HUES6 (cell line): ENCODE measurements at regions not wholly inside any gene's neighbourhood (a gene's known extent, or its start where the extent isn't known, plus 50 kb on each side); places are given as distances from the start of the nearest gene placed in this dataset.
"Not testable (repeated sequence)": the region's sequence is repeated elsewhere in the genome, so short reads cannot be mapped to it uniquely, and the experiment has no call there.

Source experiments
- H3K27ac ChIP-seq: 2 replicates; pipeline ENCODE4 v1.7.0; 2013; ENCODE audit warnings: low read depth, mild to moderate bottlenecking, low read length, inconsistent platforms
- H3K27me3 ChIP-seq: 2 replicates; pipeline ENCODE4 v1.6.1; 2013; ENCODE audit warnings: low read length; ENCODE audit not compliant: control insufficient read depth, insufficient read depth
- H3K36me3 ChIP-seq: 2 replicates; pipeline ENCODE4 v1.6.1; 2013; ENCODE audit warnings: low read length; ENCODE audit not compliant: control insufficient read depth, insufficient read depth
- H3K4me1 ChIP-seq: 2 replicates; pipeline ENCODE4 v1.6.1; 2013; ENCODE audit warnings: low read length; ENCODE audit not compliant: control insufficient read depth, insufficient read depth
- H3K4me3 ChIP-seq: 2 replicates; pipeline ENCODE4 v1.5.1; 2013; ENCODE audit warnings: low read depth, low read length
- H3K9ac ChIP-seq: one replicate; pipeline ENCODE4 v1.6.1; 2013; ENCODE audit warnings: mild to moderate bottlenecking, low read length
- H3K9me3 ChIP-seq: 2 replicates; pipeline ENCODE4 v1.6.1; 2013; ENCODE audit warnings: low read depth, low read length; ENCODE audit not compliant: control insufficient read depth, insufficient read depth

DNA sequence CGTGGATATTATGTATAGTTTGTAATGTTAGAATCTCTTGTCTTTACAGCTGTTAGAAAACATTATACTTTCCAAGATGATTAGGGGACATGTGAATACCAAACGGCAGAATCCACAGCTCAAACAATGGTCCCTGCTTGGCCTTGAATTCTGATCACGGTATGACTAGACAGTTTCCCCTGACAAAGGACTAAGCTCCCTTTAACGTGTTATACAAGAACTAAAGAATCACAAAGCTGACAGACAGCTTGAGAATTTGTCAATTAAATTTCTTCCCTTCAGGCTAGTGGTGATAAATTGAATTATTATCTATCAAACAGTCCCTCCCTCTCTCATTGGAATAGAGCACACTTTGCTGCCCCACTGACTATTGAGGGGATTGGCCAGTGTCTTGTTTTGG is 359.2 kb upstream of the ID2 start:
- Histone ChIP-seq H3K27ac (no peak overlapping the region), H3K4me1 (peaks cover 9% of the 10 kb centered on the region; the same call in 1 of the 2 replicates), H3K9me3 (no peaks in the 10 kb centered on the region), H3K4me3 (no peak overlapping the region), H3K27me3 (no peaks in the 10 kb centered on the region; the same call in 1 of the 2 replicates), H3K9ac (no peak overlapping the region), H3K36me3 (no peaks in the 10 kb centered on the region)

- no peaks in the 10 kb centered on the region for H3K9me3 ChIP-seq
- H3K36me3 ChIP-seq, result no peaks in the 10 kb centered on the region
- H3K27me3 ChIP-seq, result no peaks in the 10 kb centered on the region; the same call in 1 of the 2 replicates
- no peak overlapping the region for H3K4me3 ChIP-seq
- H3K9ac ChIP-seq, result no peak overlapping the region
- no peak overlapping the region for H3K27ac ChIP-seq
- peaks cover 9% of the 10 kb centered on the region; the same call in 1 of the 2 replicates for H3K4me1 ChIP-seq
Measured at GRCh38 chr2:8324164-8324856, 357.5 kb upstream of the ID2 start.

- H3K27ac ChIP-seq, result no peak overlapping the region
- peaks cover 9% of the 10 kb centered on the region; the same call in 1 of the 2 replicates for H3K4me1 ChIP-seq
- no peak overlapping the region for H3K4me3 ChIP-seq
- no peaks in the 10 kb centered on the region; the same call in 1 of the 2 replicates for H3K27me3 ChIP-seq
- H3K36me3 ChIP-seq, result no peaks in the 10 kb centered on the region
- no peaks in the 10 kb centered on the region for H3K9me3 ChIP-seq
- H3K9ac ChIP-seq, result no peak overlapping the region
Measured at GRCh38 chr2:8324901-8325300, 357.0 kb upstream of the ID2 start.

DNA sequence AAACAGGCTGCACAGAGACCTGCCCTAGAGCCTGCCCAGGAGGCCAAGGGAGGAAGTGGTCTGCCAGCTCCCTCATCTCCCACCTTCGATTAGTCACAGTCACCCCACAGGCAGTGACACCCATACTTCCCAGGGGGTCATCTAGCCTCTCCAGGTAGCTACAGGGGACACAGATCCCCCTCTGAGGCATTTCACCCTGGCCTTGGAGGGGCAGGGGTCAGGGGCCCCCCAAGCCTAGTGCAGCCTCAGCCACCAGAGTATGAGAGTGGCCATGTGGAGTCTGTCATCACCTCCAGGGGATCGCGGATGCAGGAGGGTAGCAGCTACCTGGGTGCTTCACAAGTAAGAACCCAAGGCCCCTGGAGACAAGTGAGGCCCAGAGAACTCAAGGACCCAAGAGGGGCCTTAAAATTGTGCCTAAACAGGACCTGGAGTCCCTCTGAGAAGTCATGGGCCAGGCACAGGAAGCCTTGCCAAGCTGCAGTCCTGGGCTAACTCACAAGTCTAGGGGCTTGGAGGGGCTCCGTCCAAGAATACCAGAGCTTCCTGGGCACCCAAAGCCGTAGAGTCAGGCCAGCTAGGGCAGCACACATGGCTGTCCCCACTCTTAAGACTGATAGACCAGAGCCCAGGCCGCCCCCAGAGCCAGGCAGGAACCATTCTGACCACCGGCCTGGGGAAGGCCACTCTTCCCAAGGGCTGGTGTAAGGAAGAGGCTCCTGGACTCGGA is 354.3 kb upstream of the ID2 start:
- Histone ChIP-seq H3K4me3 (no peak overlapping the region), H3K9ac (no peak overlapping the region), H3K4me1 (peaks cover 21% of the 10 kb centered on the region; the same call in 1 of the 2 replicates), H3K36me3 (no peaks in the 10 kb centered on the region), H3K27ac (no peak overlapping the region), H3K9me3 (no peaks in the 10 kb centered on the region), H3K27me3 (no peaks in the 10 kb centered on the region; the same call in 1 of the 2 replicates)

GRCh38 chr2:8328217-8328616 is 353.6 kb upstream of the ID2 start:
- Histone ChIP-seq H3K4me1 (peaks cover 21% of the 10 kb centered on the region; the same call in 1 of the 2 replicates), H3K27ac (no peak overlapping the region), H3K9ac (no peak overlapping the region), H3K27me3 (no peaks in the 10 kb centered on the region; the same call in 1 of the 2 replicates), H3K9me3 (no peaks in the 10 kb centered on the region), H3K36me3 (no peaks in the 10 kb centered on the region), H3K4me3 (no peak overlapping the region)

GRCh38 chr2:8329660-8330622 is 351.9 kb upstream of the ID2 start:
- no peak overlapping the region for H3K27ac ChIP-seq
- no peaks in the 10 kb centered on the region; the same call in 1 of the 2 replicates for H3K27me3 ChIP-seq
- no peaks in the 10 kb centered on the region for H3K36me3 ChIP-seq
- H3K9me3 ChIP-seq, result peaks cover 5% of the 10 kb centered on the region; the same call in 1 of the 2 replicates
- no peak overlapping the region for H3K4me3 ChIP-seq
- no peak overlapping the region for H3K9ac ChIP-seq
- peaks cover 13% of the 10 kb centered on the region; the same call in 1 of the 2 replicates for H3K4me1 ChIP-seq

DNA sequence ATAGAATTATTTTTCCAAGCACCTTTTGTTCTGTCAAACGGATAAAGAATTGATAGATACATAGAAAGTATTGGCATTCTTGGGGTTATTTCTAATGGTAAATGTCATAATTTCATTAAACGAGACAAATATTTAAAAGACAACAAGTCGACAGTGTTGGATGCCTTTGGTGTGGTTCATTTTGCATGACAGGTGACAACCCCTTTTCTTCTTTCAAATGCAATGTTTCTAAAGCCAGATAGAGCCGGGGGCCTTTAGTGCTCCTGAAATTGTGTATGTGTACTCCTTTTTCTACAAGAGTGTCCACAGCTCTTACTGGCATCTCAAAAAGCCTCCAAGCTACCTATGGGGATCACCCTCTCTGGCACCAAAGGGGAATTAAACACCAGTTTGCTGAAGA is 350.8 kb upstream of the ID2 start:
- H3K36me3 ChIP-seq, result no peaks in the 10 kb centered on the region
- H3K4me3 ChIP-seq, result no peak overlapping the region
- H3K9me3 ChIP-seq, result peaks cover 5% of the 10 kb centered on the region; the same call in 1 of the 2 replicates
- peaks cover 13% of the 10 kb centered on the region; the same call in 1 of the 2 replicates for H3K4me1 ChIP-seq
- H3K27ac ChIP-seq, result no peak overlapping the region
- H3K9ac ChIP-seq, result no peak overlapping the region
- H3K27me3 ChIP-seq, result no peaks in the 10 kb centered on the region

- Histone ChIP-seq H3K9ac (no peak overlapping the region), H3K27me3 (no peaks in the 10 kb centered on the region), H3K36me3 (no peaks in the 10 kb centered on the region), H3K27ac (no peak overlapping the region), H3K4me3 (no peak overlapping the region), H3K9me3 (peaks cover 5% of the 10 kb centered on the region; the same call in 1 of the 2 replicates), H3K4me1 (peaks cover 13% of the 10 kb centered on the region; the same call in 1 of the 2 replicates)
Measured at GRCh38 chr2:8332646-8333045, 349.2 kb upstream of the ID2 start.

DNA sequence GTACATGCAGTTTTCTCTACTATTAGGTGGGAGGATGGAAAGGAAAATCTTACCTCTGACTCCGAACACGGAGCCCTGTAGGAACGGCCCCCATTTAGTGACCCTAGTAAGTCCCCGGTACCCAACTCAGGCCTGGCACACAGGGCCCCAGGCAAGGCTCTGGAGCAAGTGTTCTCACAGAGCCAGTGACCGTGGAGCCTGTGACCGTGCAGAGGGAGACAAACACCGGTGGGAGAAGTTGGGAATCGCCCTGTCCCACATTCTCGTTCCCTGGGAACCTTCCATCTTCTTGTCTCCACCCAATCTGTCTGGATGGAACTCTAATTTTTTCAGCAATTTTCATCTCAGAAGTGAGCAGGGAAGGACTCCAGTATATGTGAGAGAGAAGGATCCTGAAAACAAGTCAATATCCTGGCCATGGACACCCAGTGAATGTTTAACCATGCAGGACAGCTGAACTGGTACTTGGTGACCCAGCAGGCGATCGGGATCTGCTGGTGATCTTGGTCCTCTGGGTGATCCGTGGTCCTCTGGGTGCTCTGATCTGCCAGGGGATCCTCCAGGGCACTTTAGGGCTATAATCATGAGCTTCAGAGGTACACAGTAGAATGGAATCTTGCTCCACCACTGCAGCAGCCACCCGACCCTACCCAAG is 348.6 kb upstream of the ID2 start:
- Histone ChIP-seq H3K9me3 (peaks cover 5% of the 10 kb centered on the region; the same call in 1 of the 2 replicates), H3K9ac (no peak overlapping the region), H3K36me3 (no peaks in the 10 kb centered on the region), H3K4me3 (no peak overlapping the region), H3K27me3 (no peaks in the 10 kb centered on the region), H3K27ac (no peak overlapping the region), H3K4me1 (peaks cover 13% of the 10 kb centered on the region; the same call in 1 of the 2 replicates)

- not testable (repeated sequence) for H3K4me3 ChIP-seq, H3K36me3 ChIP-seq
Measured at GRCh38 chr2:8333832-8334187, 348.0 kb upstream of the ID2 start.

More at GRCh38 chr2:8333832-8334187, 348.0 kb upstream of the ID2 start:
- H3K27ac ChIP-seq, H3K9me3 ChIP-seq, H3K27me3 ChIP-seq, H3K9ac ChIP-seq: not testable (repeated sequence)
- H3K4me1 ChIP-seq, result peaks cover 13% of the 10 kb centered on the region; the same call in 1 of the 2 replicates
